HG03159 (cell line): ENCODE measurements at regions not wholly inside any gene's neighbourhood (a gene's known extent, or its start where the extent isn't known, plus 50 kb on each side); places are given as distances from the start of the nearest gene placed in this dataset.
"Not testable (repeated sequence)": the region's sequence is repeated elsewhere in the genome, so short reads cannot be mapped to it uniquely, and the experiment has no call there.

Experiments used
- ATAC-seq: cut with Tn5 transposase; IDR thresholded peaks from one replicate; pipeline ENCODE4 v1.9.1; 2021; ENCODE audit warnings: mild to moderate bottlenecking, moderate library complexity; ENCODE audit not compliant: unreplicated experiment

GRCh38 chr9:93813221-93814076 is 141.7 kb downstream of the BARX1 start:
- no peak for ATAC-seq

DNA sequence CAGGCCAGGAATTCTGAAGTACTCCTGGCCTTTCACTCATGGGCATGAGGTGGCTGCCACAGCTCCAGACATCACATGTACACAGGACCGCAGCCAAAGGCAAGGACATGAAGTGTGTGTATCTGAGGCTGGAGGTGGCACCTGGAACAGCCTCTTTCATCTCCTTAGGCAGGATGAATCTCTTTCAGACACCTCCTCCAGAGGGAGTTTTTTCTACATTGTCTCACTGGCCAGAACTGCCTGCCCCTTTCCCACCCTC is 142.8 kb downstream of the BARX1 start:
- no peak for ATAC-seq

DNA sequence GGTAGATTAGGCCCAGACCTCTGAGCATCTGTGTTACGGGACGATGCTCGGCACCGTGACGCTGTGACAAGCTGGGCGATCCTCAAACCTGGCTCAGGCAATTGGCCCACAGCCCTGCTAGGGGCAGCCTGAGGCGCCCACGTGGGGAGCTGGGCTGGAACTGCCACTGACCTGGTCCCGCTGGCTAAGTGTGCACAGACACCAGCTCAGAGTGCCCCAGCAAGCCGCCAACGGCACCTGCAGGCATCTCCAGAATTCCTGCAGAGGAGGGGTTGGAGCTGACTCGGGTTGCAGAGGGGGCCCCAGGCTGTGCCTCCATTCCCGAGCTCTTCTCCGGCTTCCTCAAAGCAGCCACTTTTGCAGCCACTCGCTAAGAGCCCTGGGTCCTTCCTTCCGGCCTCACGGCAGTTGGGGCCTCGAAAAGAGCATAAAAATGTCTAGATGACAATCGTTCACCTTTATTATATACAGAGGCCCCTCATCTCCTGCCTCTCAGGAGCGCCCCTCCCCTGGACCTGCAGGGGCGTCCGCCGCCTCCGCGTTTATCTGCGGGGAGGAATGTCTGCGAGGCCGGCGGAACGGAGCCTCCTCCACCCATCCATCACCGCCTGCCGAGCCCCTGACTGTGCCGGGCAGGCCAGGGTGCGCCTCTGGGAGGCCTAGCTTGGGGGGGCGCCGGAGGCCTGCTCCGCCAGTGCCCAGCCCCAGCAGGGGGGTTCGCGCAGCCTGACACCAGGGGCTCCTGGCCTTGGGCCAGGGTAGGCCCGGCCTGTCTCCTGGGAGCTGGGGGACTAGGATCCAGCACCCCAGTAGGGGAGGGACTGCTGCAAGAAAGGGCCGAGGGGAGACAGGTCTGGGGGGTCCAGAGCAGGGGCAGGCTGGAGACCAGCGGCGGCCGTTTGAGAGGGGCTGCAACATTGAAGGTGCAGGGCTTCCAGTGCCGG is 144.9 kb downstream of the BARX1 start:
- no peak for ATAC-seq

DNA sequence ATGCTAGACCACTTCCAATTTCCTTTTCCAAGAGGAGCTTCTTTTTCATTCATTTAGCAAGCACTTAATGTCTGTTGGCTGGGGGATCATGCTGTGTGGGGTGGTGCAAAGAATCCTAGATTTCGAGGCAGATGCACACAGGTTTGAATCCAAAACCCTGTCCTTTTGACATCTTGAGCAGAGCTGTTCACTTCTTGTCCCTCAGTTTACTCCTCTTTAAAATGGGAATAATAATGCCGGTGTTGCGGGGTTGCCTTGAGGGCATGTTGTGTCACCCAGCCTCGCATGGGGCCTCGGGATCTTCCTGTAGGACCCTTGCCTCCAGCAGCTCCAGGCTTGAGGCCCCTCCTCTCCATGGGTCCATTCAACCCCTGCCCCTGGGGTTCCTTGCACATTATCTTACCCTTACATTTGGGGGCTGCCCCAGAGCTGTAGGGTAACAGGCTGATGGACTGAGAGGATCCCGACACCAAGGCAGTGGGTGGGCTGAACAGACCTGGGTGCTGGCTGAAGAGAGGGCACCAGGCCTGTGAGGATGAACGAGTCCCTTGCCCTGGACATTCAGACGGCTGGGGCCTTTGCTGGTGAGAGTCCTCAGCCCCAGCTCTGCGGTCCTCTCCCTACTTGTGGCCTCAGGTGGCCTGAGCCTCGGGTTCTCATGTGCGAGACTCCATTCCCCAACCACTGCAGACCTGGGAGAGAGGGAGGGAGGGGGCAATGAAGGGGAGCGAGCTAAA is 145.8 kb downstream of the BARX1 start:
- ATAC-seq: no peak

GRCh38 chr9:93808115-93809029 is 146.8 kb downstream of the BARX1 start:
- no peak for ATAC-seq

- no peak for ATAC-seq
Observed at GRCh38 chr9:93807166-93808074, 147.7 kb downstream of the BARX1 start.

GRCh38 chr9:93801581-93802284 is 153.4 kb downstream of the BARX1 start:
- ATAC-seq: no peak

DNA sequence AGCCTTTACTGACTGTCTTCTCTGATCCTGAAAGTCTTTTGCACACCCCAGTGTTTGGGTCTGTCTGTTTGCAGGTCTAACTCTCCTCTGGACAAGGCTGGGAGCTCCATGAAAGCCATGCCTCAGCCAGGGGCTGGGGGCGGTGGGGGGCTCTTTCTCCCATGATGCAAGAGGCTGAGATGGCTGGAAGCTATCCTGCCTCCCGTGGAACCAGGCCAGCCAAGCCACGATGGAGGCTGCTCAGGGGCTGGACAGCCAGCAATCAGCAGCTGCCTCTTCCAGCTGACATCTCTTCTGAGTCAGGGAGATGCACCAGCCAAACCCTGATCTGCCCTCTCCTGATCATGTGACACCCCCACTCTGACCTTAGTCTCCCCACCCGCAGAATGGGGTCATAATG is 154.0 kb downstream of the BARX1 start:
- no peak for ATAC-seq

DNA sequence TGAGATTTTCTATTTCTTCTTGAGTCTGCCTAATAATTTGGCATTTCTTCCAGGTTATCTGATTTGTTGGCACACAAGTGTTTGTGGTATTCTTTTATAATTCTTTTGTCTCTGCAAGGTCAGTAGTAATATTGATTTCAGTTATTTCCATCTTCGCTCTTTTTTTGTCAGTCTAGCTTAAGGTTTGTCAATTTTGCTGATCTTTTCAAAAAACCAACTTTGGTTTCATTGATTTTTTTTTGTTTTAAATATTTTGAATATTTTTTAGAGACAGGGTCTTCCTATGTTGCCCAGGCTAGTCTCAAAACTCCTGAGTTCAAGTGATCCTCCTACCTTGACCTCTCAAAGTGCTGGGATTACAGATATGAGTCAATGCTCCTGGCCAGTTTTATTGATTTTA is 162.8 kb downstream of the BARX1 start:
- no peak for ATAC-seq

DNA sequence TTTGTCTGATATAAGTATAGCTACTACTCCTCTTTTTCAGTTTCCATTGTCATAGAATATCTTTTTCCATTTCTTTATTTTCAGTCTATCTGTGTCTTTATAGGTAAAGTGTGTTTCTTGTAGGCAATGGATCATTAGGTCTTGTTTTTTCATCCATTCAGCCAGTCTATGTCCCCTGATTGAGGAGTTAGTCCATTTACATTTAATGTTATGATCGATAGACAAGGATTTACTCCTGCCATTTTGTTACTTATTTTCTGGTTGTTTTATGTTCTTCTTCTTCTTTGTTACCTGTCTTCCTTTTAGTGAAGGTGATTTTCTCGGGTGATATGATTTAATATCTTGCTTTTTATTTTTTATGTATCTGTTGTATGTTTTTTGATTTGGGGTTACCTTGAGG is 169.0 kb downstream of the BARX1 start:
- ATAC-seq: no peak

GRCh38 chr9:93776873-93777272 is 178.3 kb downstream of the BARX1 start:
- ATAC-seq: no peak

DNA sequence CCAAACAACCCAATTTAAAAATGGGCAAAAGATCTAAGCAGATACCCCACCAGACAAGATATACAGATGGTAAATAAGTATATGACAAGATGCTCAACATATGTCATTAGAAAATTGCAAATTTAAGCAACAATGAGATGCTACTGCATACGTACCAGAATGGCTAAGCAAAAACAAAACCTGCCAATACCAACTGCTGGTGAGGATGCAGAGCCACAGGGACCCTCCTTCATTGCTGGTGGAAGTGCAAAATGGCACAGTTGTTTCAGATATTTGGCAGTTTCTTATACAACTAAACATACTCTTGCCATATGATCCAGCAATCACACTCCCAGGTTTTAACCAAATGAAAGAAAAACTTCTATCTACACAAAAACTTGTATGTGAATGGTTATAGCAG is 178.9 kb downstream of the BARX1 start:
- no peak for ATAC-seq

DNA sequence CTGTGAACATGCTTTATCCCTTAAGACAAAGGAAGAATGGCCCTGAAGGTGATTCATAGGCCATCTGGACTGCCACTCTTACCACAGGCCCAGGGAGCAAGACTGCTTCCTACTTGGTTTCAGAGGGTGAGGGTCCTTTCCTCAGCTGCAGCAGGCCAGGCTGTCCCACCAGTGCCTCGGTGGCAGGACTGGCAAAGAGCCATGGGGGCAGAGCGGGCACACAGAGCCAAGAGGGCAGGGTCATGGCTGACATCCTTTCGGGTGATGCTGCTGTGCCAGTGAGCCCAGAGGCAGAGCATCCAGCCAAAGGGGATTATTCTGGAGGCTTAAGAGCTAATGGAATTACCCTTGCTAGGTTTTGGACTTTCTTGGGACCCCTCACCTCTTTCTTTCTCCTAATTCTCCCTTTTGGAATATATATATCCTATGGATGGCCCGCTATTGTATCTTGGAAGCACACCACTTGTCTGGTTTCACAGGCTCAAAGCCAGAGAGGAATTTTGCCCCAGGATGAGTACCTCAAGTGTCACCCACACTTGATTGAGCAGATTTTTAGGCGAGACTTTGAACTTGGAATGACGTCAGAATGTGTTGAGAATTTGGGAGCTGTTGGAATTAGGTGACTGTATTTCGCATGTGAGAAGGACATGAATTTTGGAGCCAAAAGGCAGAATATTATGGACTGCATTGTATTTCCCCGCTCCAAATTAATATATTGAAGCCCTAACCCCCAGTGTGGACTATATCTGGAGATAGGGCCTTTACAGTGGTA is 180.6 kb downstream of the BARX1 start:
- no peak for ATAC-seq

DNA sequence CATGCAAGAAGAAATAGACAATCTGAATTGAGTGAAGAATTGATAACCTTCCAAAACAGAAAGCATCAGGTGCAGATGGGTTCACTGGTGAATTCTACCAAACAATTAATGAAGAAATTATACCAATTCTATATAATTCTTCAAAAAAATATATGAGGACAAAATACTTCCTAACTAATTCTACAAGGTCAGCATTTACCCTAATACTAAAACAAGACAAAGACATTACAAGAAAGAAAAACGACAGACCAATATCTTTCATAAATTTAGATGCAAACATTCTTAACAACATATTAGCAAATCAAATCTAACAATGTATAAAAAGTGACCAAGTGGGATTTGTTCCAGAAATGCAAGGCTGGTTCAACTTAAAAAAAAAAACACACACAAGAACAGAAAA is 183.9 kb downstream of the BARX1 start:
- ATAC-seq: no peak

DNA sequence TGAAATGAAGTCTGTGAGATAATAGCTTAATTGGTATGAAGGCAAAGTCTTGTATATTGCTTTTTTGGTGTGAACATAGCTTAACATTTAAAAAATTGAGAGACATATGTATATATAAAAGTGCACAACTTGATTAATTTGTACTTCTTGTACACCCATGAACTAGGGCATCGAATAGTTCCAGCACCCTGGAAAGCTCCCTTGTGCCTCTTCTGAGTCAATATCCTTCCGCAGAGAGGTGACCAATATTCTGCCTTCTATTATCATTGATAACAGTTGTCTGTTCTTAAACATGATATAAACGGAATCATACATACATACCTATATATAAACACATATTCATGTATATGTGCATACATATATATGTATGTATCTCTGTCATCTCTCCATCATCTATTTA is 185.4 kb downstream of the PHF2 start:
- ATAC-seq: no peak

- ATAC-seq: no peak
Observed at GRCh38 chr9:93750045-93750444, 173.7 kb downstream of the PHF2 start.

DNA sequence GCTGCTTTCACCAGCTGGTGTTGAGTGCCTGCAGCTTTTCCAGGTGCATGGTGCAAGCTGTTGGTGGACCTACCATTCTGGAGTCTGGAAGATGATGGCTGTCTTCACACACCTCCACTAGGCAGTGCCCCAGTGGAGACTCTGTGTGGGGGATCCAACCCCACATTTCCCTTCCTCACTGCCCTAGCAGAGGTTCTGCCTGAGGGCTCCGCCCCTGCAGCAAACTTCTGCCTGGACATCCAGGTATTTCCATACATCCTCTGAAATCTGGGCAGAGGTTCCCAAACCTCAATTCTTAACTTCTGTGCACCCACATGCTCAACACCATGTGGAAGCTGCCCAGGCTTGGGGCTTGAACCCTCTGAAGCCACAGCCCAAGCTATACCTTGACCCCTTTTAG is 172.4 kb downstream of the PHF2 start:
- ATAC-seq: not testable (repeated sequence)

DNA sequence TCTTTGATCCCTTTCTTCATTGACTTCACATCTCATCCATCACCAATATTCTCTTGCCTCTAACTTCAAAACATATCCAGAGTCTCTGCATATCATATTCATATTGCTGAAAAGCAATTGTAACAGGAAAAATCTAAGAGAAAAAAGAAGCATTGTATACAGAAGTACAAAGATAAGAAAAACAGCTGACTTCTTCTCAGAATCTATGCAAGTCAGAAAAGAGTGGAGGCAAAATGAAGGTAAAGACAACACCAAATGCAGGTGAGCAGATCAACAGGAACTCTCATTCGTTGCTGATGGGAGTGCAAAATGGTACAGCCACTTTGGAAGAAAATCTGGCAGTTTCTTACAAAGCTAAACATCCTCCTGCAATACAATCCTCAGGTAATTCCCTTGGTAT is 155.6 kb downstream of the PHF2 start:
- no peak for ATAC-seq
